ENCODE measurements at regions not wholly inside any gene's neighbourhood (a gene's known extent, or its start where the extent isn't known, plus 50 kb on each side); places are given as distances from the start of the nearest gene placed in this dataset.

- no peak overlapping the region for H3K4me3 ChIP-seq (replicated peaks; ENCODE audit: insufficient read depth, low read length)
- H3K27me3 ChIP-seq (ENCODE audit: insufficient read depth, poor library complexity, severe bottlenecking): no peaks in the 10 kb centered on the region
- H3K27ac ChIP-seq (replicated peaks): no peak overlapping the region
- no peak for DNase-seq (ENCODE audit: low read depth in 1 of 2, low spot score in 1 of 2)
- no peak for TF ChIP-seq POLR2AphosphoS5 (IDR thresholded peaks at IDR 0.05; ENCODE audit: low read depth)
- peak; percentile 71 for TF ChIP-seq REST (IDR thresholded peaks at IDR 0.05; ENCODE audit: insufficient replicate concordance, low read depth)
Observed at GRCh38 chr15:98446083-98446482, 202.3 kb upstream of the IGF1R start.

GRCh38 chr15:98447069-98447468, 201.3 kb upstream of the IGF1R start:
- Histone ChIP-seq H3K27me3 (ENCODE audit: insufficient read depth, poor library complexity, severe bottlenecking) (no peaks in the 10 kb centered on the region), H3K4me3 (replicated peaks; ENCODE audit: insufficient read depth, low read length) (no peak overlapping the region), H3K27ac (replicated peaks) (no peak overlapping the region)
- DNase-seq (ENCODE audit: low read depth in 1 of 2, low spot score in 1 of 2): no peak
- TF ChIP-seq CTCF (IDR thresholded peaks at IDR 0.05; ENCODE audit: insufficient read depth, low read length) (no peak), GABPA (IDR thresholded peaks at IDR 0.05; ENCODE audit: low read depth) (no peak), SPI1 (IDR thresholded peaks at IDR 0.05; ENCODE audit: borderline replicate concordance, low read depth) (no peak)

GRCh38 chr15:98451236-98451635, 197.1 kb upstream of the IGF1R start:
- Histone ChIP-seq H3K27me3 (ENCODE audit: insufficient read depth, poor library complexity, severe bottlenecking) (no peaks in the 10 kb centered on the region), H3K27ac (replicated peaks) (no peak overlapping the region), H3K4me3 (replicated peaks; ENCODE audit: insufficient read depth, low read length) (no peak overlapping the region)
- no peak for DNase-seq (ENCODE audit: low read depth in 1 of 2, low spot score in 1 of 2)
- TF ChIP-seq GABPA (IDR thresholded peaks at IDR 0.05; ENCODE audit: low read depth) (no peak), CTCF (IDR thresholded peaks at IDR 0.05; ENCODE audit: insufficient read depth, low read length) (no peak), SPI1 (IDR thresholded peaks at IDR 0.05; ENCODE audit: borderline replicate concordance, low read depth) (no peak), POLR2AphosphoS5 (IDR thresholded peaks at IDR 0.05; ENCODE audit: low read depth) (no peak), REST (IDR thresholded peaks at IDR 0.05; ENCODE audit: insufficient replicate concordance, low read depth) (no peak)

GRCh38 chr15:98452238-98452637, 196.1 kb upstream of the IGF1R start:
- H3K27me3 ChIP-seq (ENCODE audit: insufficient read depth, poor library complexity, severe bottlenecking): no peaks in the 10 kb centered on the region
- TF ChIP-seq REST (IDR thresholded peaks at IDR 0.05; ENCODE audit: insufficient replicate concordance, low read depth) (no peak), GABPA (IDR thresholded peaks at IDR 0.05; ENCODE audit: low read depth) (no peak), SPI1 (IDR thresholded peaks at IDR 0.05; ENCODE audit: borderline replicate concordance, low read depth) (no peak), POLR2AphosphoS5 (IDR thresholded peaks at IDR 0.05; ENCODE audit: low read depth) (no peak), CTCF (IDR thresholded peaks at IDR 0.05; ENCODE audit: insufficient read depth, low read length) (no peak)
- H3K27ac ChIP-seq (replicated peaks): no peak overlapping the region
- H3K4me3 ChIP-seq (replicated peaks; ENCODE audit: insufficient read depth, low read length): no peak overlapping the region
- DNase-seq (ENCODE audit: low read depth in 1 of 2, low spot score in 1 of 2): no peak
